D721Med (cell line): ENCODE measurements at regions not wholly inside any gene's neighbourhood (a gene's known extent, or its start where the extent isn't known, plus 50 kb on each side); places are given as distances from the start of the nearest gene placed in this dataset.

Experiments used
- DNase-seq: peaks from one replicate; pipeline ENCODE4 v3.0.0; 2011; ENCODE audit warnings: low spot score; ENCODE audit not compliant: insufficient read length
- FAIRE-seq: peaks from 2 replicates; lab custom pipeline; 2011; peaks lifted over from hg19 to GRCh38; lab: Jason Lieb, UNC
- TF ChIP-seq, protein P1 (sequence below): IDR thresholded peaks from 2 replicates; pipeline ENCODE4 v1.5.1; 2012; ENCODE audit warnings: mild to moderate bottlenecking, control low read depth; ENCODE audit not compliant: insufficient read depth; ENCODE audit errors: missing control alignments

DNA sequence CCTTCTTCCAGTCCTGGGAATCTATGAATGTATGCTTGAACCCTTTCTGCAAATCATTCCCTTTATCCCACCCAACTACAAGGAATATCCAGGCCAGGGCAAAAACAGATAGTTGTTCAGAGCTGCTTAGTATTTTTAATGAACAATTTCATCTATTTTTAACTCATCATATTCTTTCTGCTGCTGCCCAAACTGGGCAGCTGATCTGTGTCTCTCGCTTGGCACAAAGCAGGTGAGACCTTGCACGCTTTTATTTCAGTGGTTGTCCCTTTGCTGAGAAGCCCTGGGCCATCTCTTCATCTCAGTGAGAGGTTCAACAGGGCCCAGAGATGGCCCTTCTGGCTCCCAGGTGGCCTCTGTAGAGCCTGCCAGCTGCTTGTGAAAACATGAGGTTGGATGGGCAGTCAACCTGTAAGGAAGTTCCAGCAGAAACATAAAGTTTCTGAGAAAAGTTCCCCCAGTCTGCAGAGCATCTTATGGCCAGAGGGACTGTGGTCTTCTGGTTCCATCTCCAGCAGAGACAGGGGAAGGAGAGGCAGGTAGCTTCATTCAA is 57.5 kb downstream of the MYCN start:
- FAIRE-seq = no peak
- DNase-seq = no peak
- TF ChIP-seq, protein P1, sequence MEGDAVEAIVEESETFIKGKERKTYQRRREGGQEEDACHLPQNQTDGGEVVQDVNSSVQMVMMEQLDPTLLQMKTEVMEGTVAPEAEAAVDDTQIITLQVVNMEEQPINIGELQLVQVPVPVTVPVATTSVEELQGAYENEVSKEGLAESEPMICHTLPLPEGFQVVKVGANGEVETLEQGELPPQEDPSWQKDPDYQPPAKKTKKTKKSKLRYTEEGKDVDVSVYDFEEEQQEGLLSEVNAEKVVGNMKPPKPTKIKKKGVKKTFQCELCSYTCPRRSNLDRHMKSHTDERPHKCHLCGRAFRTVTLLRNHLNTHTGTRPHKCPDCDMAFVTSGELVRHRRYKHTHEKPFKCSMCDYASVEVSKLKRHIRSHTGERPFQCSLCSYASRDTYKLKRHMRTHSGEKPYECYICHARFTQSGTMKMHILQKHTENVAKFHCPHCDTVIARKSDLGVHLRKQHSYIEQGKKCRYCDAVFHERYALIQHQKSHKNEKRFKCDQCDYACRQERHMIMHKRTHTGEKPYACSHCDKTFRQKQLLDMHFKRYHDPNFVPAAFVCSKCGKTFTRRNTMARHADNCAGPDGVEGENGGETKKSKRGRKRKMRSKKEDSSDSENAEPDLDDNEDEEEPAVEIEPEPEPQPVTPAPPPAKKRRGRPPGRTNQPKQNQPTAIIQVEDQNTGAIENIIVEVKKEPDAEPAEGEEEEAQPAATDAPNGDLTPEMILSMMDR = no peak

DNA sequence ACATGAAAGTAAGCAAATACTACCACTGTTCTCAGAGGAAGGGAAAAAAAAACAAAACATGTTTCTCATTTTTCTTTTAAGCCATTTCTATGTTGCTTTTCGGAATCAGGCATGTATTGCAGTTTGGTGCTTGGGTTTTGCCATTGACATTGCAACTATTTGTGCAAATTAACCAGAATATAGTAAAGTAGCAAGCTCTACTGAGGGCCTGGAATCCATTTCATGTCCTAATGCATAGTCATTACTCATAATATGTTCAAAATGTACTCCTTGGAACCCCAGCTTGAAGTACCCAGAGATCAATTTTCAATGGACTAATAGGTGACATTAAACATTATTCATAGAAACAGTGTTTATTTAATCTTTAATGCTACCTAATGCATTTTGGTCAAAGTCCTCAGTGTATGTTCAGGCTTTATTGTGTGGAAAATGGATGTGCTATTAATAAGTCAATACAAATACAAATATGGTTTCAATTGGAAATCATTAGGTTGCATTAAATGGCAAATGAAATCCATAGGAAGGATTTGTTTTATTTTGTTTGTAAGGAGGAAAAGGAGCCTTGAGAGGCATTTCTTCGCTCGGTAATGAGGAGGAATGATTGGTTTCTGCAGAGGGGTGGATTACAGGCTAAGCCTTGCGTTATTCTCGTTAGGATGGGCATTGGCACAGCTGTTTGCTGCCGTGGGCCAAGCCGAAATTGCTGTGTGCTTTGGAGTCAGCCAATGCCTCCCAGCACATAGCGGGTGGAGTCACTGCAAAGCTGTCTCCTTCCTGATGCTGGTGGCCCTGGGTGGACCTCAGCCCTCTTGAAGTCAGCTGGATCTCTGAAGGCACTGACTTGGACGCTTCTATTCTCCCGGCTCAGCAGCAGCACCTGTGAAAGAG is 56.4 kb downstream of the MYCN start:
- DNase-seq (no peak), FAIRE-seq (no peak)
- TF ChIP-seq, protein P1 = no peak
